Coronary artery (tissue), 2 donors: ENCODE measurements at regions not wholly inside any gene's neighbourhood (a gene's known extent, or its start where the extent isn't known, plus 50 kb on each side); places are given as distances from the start of the nearest gene placed in this dataset.

Experiments
- DNase-seq: peaks from one replicate; pipeline ENCODE4 v3.0.0-alpha.2; 2017; ENCODE audit warnings: low spot score
- H3K27ac ChIP-seq, 2 donors: fragments of 200-600 bp; sonication (generic); one replicate each; pipeline ENCODE4 v1.5.1; 2016 to 2019
- H3K4me3 ChIP-seq: fragments of 200-600 bp; sonication (generic); 2 replicates; pipeline ENCODE4 v1.5.1; 2016; ENCODE audit warnings: mild to moderate bottlenecking, moderate library complexity
- TF ChIP-seq, protein P1 (sequence below): fragments of 200-600 bp; sonication (generic); IDR thresholded peaks from one replicate; pipeline ENCODE4 v1.5.1; 2019; ENCODE audit warnings: antibody characterized with exemption

- TF ChIP-seq, protein P1, sequence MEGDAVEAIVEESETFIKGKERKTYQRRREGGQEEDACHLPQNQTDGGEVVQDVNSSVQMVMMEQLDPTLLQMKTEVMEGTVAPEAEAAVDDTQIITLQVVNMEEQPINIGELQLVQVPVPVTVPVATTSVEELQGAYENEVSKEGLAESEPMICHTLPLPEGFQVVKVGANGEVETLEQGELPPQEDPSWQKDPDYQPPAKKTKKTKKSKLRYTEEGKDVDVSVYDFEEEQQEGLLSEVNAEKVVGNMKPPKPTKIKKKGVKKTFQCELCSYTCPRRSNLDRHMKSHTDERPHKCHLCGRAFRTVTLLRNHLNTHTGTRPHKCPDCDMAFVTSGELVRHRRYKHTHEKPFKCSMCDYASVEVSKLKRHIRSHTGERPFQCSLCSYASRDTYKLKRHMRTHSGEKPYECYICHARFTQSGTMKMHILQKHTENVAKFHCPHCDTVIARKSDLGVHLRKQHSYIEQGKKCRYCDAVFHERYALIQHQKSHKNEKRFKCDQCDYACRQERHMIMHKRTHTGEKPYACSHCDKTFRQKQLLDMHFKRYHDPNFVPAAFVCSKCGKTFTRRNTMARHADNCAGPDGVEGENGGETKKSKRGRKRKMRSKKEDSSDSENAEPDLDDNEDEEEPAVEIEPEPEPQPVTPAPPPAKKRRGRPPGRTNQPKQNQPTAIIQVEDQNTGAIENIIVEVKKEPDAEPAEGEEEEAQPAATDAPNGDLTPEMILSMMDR, result no peak
- DNase-seq, result no peak
- H3K27ac ChIP-seq, result no peak overlapping the region
- no peak overlapping the region for H3K4me3 ChIP-seq
Observed at GRCh38 chr5:109612278-109612905, 77.3 kb upstream of the MAN2A1 start.

GRCh38 chr5:109611505-109611904 is 78.2 kb upstream of the MAN2A1 start:
- DNase-seq, result no peak
- TF ChIP-seq, protein P1, result no peak
- Histone ChIP-seq H3K27ac (no peak overlapping the region), H3K4me3 (no peak overlapping the region)

- no peak for DNase-seq
- Histone ChIP-seq H3K27ac (no peak overlapping the region), H3K4me3 (no peak overlapping the region)
- TF ChIP-seq, protein P1, result no peak
Observed at GRCh38 chr5:109611061-109611460, 78.7 kb upstream of the MAN2A1 start.

DNA sequence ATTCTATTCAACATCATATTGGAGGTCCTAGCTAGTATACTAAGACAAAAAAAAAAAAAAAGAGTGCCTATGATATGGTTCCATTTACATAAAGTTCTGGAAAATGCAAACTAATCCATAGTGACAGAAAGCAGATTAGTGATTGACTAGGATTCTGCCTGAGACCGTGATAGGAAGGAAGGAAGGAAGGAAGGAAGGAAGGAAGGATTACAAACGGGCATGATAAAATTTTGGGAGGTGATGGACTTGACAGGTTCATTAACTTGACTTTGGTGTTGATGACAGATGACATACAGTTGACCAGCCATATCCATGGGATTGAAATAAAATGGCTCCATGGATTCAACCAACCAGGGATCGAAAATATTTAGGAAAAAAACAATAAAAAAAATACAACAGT is 79.1 kb upstream of the MAN2A1 start:
- Histone ChIP-seq H3K27ac (no peak overlapping the region), H3K4me3 (no peak overlapping the region)
- DNase-seq, result no peak
- TF ChIP-seq, protein P1, result no peak

DNA sequence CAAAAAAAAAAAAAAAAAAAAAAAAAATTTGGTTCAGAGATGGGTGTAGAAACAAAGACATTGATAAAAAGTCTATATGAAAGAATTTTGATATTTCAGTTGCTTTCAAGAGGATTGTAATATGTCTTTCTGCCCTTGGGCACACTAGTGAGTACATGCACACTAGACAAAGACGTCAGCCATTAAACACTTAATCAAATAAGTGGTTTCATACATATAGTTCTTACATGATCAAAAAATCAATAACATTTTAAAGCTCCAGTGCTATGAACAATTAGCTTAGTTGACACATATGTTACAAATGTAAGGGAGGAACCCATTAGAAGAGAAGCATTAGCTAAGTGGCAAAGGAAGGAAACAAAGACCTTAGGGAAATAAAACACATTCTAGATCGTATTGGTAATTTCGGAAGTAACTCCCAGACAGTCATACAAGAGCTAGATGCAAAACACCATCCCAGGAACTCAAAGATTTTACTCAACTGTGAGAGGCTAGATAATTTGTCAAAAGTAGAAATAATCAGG is 84.5 kb upstream of the MAN2A1 start:
- no peak for DNase-seq
- TF ChIP-seq, protein P1, result no peak
- Histone ChIP-seq H3K4me3 (no peak overlapping the region), H3K27ac (no peak overlapping the region)

DNA sequence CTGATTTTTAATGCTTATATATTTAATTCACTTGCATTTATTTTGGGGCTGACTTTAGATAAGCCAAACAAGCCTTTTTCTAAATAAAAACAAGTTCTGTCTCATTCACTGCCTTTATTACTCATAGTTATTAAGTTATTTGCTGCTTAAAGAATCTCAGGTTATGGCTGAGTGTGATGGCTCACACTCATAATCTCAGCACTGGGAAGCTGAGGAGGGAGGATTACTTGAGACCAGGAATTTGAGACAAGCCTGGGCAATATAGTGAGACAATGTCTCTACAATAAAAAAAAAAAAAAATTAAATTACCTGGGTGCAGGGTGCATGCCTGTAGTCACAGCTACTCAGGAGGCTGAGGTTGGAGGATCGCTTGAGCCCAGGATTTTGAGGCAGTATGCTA is 85.0 kb upstream of the MAN2A1 start:
- no peak for DNase-seq
- no peak overlapping the region for H3K4me3 ChIP-seq
- TF ChIP-seq, protein P1, result no peak
- no peak overlapping the region for H3K27ac ChIP-seq

DNA sequence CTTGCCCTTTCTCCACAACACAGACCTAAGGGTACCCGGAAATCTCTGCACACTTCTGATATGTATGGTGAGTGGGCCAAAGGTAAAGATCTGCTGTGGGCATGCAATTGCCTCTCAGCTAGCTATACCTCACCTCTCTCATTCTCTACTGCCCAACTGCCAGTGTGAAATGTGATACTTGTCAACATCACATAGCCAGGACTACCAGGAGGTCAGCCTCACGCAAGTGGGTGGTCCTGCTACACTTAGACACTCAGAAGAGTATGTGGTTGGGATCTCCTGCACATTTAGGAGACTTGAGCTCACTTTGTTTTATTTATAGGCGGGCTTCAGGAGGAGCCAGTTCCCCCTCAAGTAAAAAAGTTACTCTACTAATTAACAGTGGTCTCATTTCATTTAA is 88.0 kb upstream of the MAN2A1 start:
- DNase-seq, result no peak
- TF ChIP-seq, protein P1, result no peak
- H3K4me3 ChIP-seq, result no peak overlapping the region
- H3K27ac ChIP-seq, result no peak overlapping the region
